GM12878 (cell line): ENCODE measurements at regions not wholly inside any gene's neighbourhood (a gene's known extent, or its start where the extent isn't known, plus 50 kb on each side); places are given as distances from the start of the nearest gene placed in this dataset.

ENCODE experiments used
- ATAC-seq: fragments of 200-7000 bp; cut with Tn5 transposase; 3 replicates; pipeline ENCODE4 v1.9.1; 2020; ENCODE audit warnings: mild to moderate bottlenecking, moderate library complexity
- BruUV-seq: library from RNA; stranded (reverse); fragments of 400-500 nt; replicated peaks from 2 replicates; lab custom pipeline; 2021; lab: Mats Ljungman, UMichigan
- CTCF ChIA-PET: fragments of 300-600 bp; sonication (Branson Sonifier 250); formaldehyde crosslinking; extraction: SDS; loops from one replicate; lab custom pipeline; 2021; ENCODE audit warnings: inconsistent platforms; lab: Yijun Ruan, JAX
- POLR2A ChIA-PET: fragments of 350-600 bp; formaldehyde crosslinking; extraction: SDS; loops from one replicate; lab custom pipeline; 2021; ENCODE audit warnings: inconsistent platforms; lab: Charles Lee
- RAD21 ChIA-PET: fragments of 300-600 bp; sonication (Branson Sonifier 250); formaldehyde crosslinking; loops from one replicate; lab custom pipeline; 2023; ENCODE audit warnings: antibody characterized with exemption; ENCODE audit not compliant: unreplicated experiment; lab: Charles Lee
- SMC1A ChIA-PET: fragments of 300-600 bp; sonication (Branson Sonifier 250); formaldehyde crosslinking; loops from one replicate; lab custom pipeline; 2023; ENCODE audit not compliant: unreplicated experiment, uncharacterized antibody; lab: Charles Lee
- DNase-seq: peaks from one replicate; pipeline ENCODE4 v3.0.0-alpha.2; 2011; ENCODE audit warnings: low read depth, low spot score
- FAIRE-seq: peaks from 3 replicates; lab custom pipeline; 2011; peaks lifted over from hg19 to GRCh38; lab: Jason Lieb, UNC
- H2AFZ ChIP-seq: 2 replicates; pipeline ENCODE4 v1.6.0; 2011; ENCODE audit warnings: low read depth, low read length, control low read depth; ENCODE audit not compliant: control insufficient read depth
- H3K27ac ChIP-seq: 2 replicates; pipeline ENCODE4 v1.5.1; 2011; ENCODE audit warnings: control low read depth; ENCODE audit not compliant: control insufficient read depth, insufficient read depth
- H3K27me3 ChIP-seq, 2 experiments: replicated peaks in 1 of 2; 2 replicates each; pipeline versions ENCODE4 v1.6.0 to v1.6.1; 2011; ENCODE audit warnings: low read length in 1 of 2; ENCODE audit not compliant: control insufficient read depth in 2 of 2, insufficient read depth in 2 of 2
- H3K36me3 ChIP-seq, 2 experiments: 2 replicates each; pipeline ENCODE4 v1.5.1; 2011; ENCODE audit warnings: low read length in 1 of 2; ENCODE audit not compliant: control insufficient read depth in 2 of 2, insufficient read depth in 2 of 2
- H3K4me1 ChIP-seq: 2 replicates; pipeline ENCODE4 v1.6.1; 2011; ENCODE audit warnings: mild to moderate bottlenecking, low read length, moderate library complexity, mixed read lengths; ENCODE audit not compliant: control insufficient read depth, insufficient read depth
- H3K4me2 ChIP-seq: 2 replicates; pipeline ENCODE4 v1.6.0; 2011; ENCODE audit warnings: control low read depth; ENCODE audit not compliant: control insufficient read depth, insufficient read depth
- H3K4me3 ChIP-seq: fragments of 200-600 bp; sonication (generic); 2 replicates; pipeline ENCODE4 v1.5.1; 2016
- H3K79me2 ChIP-seq: 2 replicates; pipeline ENCODE4 v1.6.0; 2011; ENCODE audit warnings: low read length; ENCODE audit not compliant: control insufficient read depth, insufficient read depth
- H3K9ac ChIP-seq: 2 replicates; pipeline ENCODE4 v1.8.0; 2011; ENCODE audit warnings: low read length, control low read depth, mixed read lengths; ENCODE audit not compliant: control insufficient read depth, insufficient read depth
- H3K9me3 ChIP-seq: replicated peaks from 3 replicates; pipeline ENCODE4 v1.5.1; 2011; ENCODE audit warnings: mild to moderate bottlenecking, low read length; ENCODE audit not compliant: control insufficient read depth, insufficient read depth
- H4K20me1 ChIP-seq: 2 replicates; pipeline ENCODE4 v1.6.0; 2011; ENCODE audit not compliant: control insufficient read depth, insufficient read depth
- MTA2 ChIP-seq: fragments of 450-650 bp; IDR thresholded peaks from 2 replicates; pipeline ENCODE4 v1.6.1; 2016; ENCODE audit warnings: low read depth, mild to moderate bottlenecking, moderate library complexity
- POLR2A ChIP-seq: IDR thresholded peaks from 2 replicates; pipeline ENCODE4 v1.6.1; 2011; ENCODE audit warnings: low read depth, mild to moderate bottlenecking, low read length
- SIX5 ChIP-seq: IDR thresholded peaks from 2 replicates; pipeline ENCODE4 v1.6.1; 2011; ENCODE audit warnings: mild to moderate bottlenecking, low read depth, low read length, moderate library complexity; ENCODE audit not compliant: severe bottlenecking
- SRF ChIP-seq, 2 experiments: IDR thresholded peaks; 2 replicates each; pipeline ENCODE4 v1.6.1; 2011; ENCODE audit warnings: low read depth in 2 of 2, low read length in 2 of 2, mild to moderate bottlenecking in 1 of 2, moderate library complexity in 1 of 2
- ZNF24 ChIP-seq: fragments of 450-650 bp; IDR thresholded peaks from 2 replicates; pipeline ENCODE4 v1.6.1; 2017; ENCODE audit warnings: antibody characterized with exemption, mild to moderate bottlenecking
- WGBS: methylation state at CpG from one replicate; pipeline ENCODE4 v1.1.6; 2016; ENCODE audit warnings: low lambda C conversion rate; ENCODE audit not compliant: insufficient replicate concordance, insufficient coverage; ENCODE audit errors: missing lambda C conversion rate; 5-methylcytosine and 5-hydroxymethylcytosine counted together
- in situ Hi-C: fragments of 300-500 bp; cut with MboI; formaldehyde crosslinking; loops from 9 replicates; pipeline ENCODE4 v1.14.3; 2018; ENCODE audit warnings: mixed read lengths
- intact Hi-C: fragments of 100-400 bp; cut with micrococcal nuclease; formaldehyde crosslinking; loops from one replicate; pipeline ENCODE4 v1.14.2; 2022; ENCODE audit not compliant: unreplicated experiment
- TF ChIP-seq, protein P1 (sequence below): fragments of 450-650 bp; formaldehyde crosslinking; IDR thresholded peaks from 2 replicates; pipeline ENCODE4 v1.4.0; 2022; ENCODE audit warnings: mild to moderate bottlenecking, moderate library complexity
- TF ChIP-seq, protein P2 (sequence below): fragments of 450-650 bp; IDR thresholded peaks from 2 replicates; pipeline ENCODE4 v1.6.1; 2017; ENCODE audit warnings: mild to moderate bottlenecking, low read depth, inconsistent platforms; ENCODE audit not compliant: poor library complexity, severe bottlenecking

DNA sequence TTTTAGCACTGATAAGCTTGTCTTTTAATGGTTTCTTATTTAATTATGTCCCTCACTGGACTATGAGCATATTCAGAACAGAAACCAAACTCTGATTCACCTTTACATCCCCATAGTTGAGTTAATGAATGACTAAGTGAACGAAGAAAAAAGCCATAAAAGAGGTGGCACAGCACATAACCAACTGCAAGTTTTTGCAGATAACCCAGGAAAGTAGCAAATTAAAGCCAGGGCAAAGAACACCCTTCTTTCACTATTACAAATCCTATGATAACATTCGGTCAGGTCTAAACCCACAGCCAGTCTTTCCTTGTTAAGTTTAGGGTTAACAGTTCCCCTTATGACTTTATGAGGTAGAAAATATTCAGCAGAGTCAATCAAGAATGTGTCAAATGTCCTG is 102.7 kb downstream of the RIN2 start (continued):
- TF ChIP-seq, protein P1, sequence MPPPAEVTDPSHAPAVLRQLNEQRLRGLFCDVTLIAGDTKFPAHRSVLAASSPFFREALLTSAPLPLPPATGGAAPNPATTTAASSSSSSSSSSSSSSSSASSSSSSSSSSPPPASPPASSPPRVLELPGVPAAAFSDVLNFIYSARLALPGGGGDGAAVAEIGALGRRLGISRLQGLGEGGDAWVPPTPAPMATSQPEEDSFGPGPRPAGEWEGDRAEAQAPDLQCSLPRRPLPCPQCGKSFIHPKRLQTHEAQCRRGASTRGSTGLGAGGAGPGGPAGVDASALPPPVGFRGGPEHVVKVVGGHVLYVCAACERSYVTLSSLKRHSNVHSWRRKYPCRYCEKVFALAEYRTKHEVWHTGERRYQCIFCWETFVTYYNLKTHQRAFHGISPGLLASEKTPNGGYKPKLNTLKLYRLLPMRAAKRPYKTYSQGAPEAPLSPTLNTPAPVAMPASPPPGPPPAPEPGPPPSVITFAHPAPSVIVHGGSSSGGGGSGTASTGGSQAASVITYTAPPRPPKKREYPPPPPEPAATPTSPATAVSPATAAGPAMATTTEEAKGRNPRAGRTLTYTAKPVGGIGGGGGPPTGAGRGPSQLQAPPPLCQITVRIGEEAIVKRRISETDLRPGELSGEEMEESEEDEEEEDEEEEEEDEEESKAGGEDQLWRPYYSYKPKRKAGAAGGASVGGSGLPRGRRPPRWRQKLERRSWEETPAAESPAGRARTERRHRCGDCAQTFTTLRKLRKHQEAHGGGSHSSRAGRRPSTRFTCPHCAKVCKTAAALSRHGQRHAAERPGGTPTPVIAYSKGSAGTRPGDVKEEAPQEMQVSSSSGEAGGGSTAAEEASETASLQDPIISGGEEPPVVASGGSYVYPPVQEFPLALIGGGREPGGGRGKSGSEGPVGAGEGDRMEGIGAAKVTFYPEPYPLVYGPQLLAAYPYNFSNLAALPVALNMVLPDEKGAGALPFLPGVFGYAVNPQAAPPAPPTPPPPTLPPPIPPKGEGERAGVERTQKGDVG (CRISPR knock-in tag), result no peak
- peak; percentile 90 for TF ChIP-seq ZNF24

DNA sequence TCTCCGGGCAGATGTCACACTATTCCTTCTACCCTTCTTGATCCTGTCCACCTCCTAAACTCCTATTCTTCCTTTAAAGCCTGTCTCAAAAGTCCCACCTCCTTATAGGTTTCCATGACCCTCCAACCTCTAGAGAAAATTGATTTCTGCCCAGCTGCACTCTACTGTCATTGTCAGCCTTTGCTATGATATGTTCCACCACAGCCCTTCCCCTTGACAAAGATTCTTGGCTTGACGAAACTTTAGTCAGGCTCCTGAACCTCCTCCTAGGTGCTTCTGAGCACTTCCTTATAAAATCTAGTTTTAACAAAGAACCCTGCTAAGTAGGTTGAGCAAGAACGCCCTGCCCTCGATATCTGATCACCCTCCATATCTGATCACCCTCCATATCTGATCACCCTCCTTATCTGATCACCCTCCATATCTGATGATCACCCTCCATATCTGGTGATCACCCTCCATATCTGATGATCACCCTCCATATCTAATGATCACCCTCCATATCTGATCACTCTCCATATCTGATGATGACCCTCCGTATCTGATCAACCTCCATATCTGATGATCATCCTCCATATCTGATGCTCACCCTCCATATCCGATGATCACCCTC is 103.2 kb downstream of the RIN2 start:
- in situ Hi-C loops (no loop called here), intact Hi-C loops (loop anchor here (2.0 kb wide), 1 partner anchor 46 kb away; no protein-coding TSS in a partner anchor)
- BruUV-seq, result no TSS peak
- Histone ChIP-seq H3K27me3 (no peaks in the 10 kb centered on the region), H3K36me3 (no peaks in the 10 kb centered on the region), H3K27ac (no peak overlapping the region), H4K20me1 (no peaks in the 10 kb centered on the region), H3K4me2 (no peak overlapping the region), H3K4me1 (no peaks in the 10 kb centered on the region), H3K9me3 (no peaks in the 10 kb centered on the region), H2AFZ (no peak overlapping the region), H3K79me2 (no peaks in the 10 kb centered on the region), H3K4me3 (no peak overlapping the region), H3K9ac (no peak overlapping the region)
- DNase-seq (no peak), FAIRE-seq (no peak), ATAC-seq (peak; percentile 55)
- WGBS, result 32% methylated on average over 6 of the region's 6 CpGs
- ChIA-PET CTCF (no interaction called here), POLR2A (interaction anchor here (0.6 kb wide), 1 partner anchor 41 kb away, joined by 3 read pairs; no protein-coding TSS in a partner anchor), RAD21 (no interaction called here), SMC1A (interaction anchor here (1.0 to 1.4 kb wide), 2 partner anchors 40 to 74 kb away, joined by 4 to 6 read pairs; no protein-coding TSS in a partner anchor)
- TF ChIP-seq MTA2 (0 out of 2 replicates have a peak, but pooled peaks have one; percentile 4), SIX5 (no peak), SRF (IDR thresholded peaks at IDR 0.05; ENCODE audit: low read depth in 2 of 2, low read length in 2 of 2) (no peak), POLR2A (no peak)
- TF ChIP-seq, protein P2, sequence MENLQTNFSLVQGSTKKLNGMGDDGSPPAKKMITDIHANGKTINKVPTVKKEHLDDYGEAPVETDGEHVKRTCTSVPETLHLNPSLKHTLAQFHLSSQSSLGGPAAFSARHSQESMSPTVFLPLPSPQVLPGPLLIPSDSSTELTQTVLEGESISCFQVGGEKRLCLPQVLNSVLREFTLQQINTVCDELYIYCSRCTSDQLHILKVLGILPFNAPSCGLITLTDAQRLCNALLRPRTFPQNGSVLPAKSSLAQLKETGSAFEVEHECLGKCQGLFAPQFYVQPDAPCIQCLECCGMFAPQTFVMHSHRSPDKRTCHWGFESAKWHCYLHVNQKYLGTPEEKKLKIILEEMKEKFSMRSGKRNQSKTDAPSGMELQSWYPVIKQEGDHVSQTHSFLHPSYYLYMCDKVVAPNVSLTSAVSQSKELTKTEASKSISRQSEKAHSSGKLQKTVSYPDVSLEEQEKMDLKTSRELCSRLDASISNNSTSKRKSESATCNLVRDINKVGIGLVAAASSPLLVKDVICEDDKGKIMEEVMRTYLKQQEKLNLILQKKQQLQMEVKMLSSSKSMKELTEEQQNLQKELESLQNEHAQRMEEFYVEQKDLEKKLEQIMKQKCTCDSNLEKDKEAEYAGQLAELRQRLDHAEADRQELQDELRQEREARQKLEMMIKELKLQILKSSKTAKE, result no peak
